NCI-H1105 (cell line): ENCODE measurements at regions not wholly inside any gene's neighbourhood (a gene's known extent, or its start where the extent isn't known, plus 50 kb on each side); places are given as distances from the start of the nearest gene placed in this dataset.
A peak's percentile ranks its signal among the peaks of the same experiment; 100 is the strongest.
"Not testable (repeated sequence)": the region's sequence is repeated elsewhere in the genome, so short reads cannot be mapped to it uniquely, and the experiment has no call there.

Source experiments
- DNase-seq: peaks from one replicate; lab custom pipeline; 2025; lab: John Stamatoyannopoulos, UW

DNA sequence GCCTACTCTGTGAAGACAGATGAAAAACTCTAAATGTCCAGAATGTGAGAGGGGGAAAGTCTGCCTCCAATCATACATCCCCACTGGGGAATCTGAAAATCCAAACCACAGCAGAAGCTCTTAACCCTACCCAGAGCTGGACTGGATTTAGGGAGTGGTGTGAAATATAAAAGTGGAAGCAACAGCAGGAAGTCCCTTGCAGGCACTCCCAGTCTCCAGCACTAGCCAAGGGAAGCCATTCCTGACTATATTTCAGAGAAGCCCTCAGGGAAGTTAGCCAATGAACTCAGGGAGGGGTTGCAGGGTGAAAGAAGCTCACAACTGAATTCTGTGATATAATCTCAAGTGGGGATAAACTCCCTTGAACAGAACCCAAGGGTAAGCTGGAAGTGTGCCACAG, 51.5 kb downstream of the CRPPA start:
- DNase-seq = no peak

GRCh38 chr7:16369309-16369708, 52.0 kb downstream of the CRPPA start:
- not testable (repeated sequence) for DNase-seq

- DNase-seq = no peak
These were observed 52.5 kb downstream of the CRPPA start for GRCh38 chr7:16368885-16369284.

DNA sequence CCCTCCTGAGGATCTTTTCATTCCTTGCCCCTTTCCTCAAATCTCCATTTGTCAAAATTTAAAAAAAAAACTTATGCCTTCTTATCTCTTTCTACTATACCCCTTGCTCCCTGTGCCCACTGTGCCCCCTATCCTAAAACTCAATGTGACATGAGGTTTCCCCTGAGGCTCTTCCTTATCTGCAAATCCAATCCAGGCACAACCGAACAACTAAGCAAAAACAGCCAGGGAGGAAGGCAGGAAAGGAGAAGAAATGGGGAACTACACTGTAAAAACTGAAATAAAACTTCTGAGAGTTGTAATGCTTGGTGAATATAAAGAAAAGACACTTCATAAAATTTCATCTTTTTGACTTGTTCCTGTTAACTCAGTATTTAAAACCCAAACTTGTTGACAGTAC, 54.2 kb downstream of the CRPPA start:
- no peak for DNase-seq

- no peak for DNase-seq
These were observed 55.4 kb downstream of the CRPPA start for GRCh38 chr7:16365952-16366351.

- DNase-seq = no peak
These were observed 56.2 kb downstream of the CRPPA start for GRCh38 chr7:16365177-16365576.

DNA sequence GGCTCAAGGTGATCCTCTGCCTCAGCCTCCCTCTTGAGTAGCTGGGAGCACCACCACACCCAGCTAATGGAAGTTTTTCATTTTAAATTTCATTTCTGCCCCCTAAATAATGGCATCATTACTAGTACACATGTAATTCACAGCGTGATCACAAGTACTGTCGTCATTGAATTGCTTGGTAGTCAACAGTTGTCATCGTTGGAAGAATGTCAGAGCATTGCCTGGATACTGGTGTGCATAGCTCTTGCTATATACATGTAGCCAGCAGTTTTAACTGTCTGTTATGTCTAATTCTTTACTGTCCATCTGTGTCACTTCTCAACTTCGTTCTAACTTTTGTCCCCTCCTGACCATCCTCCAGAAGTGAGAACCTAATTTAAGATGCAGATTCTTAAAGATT, 62.1 kb downstream of the CRPPA start:
- no peak for DNase-seq

DNA sequence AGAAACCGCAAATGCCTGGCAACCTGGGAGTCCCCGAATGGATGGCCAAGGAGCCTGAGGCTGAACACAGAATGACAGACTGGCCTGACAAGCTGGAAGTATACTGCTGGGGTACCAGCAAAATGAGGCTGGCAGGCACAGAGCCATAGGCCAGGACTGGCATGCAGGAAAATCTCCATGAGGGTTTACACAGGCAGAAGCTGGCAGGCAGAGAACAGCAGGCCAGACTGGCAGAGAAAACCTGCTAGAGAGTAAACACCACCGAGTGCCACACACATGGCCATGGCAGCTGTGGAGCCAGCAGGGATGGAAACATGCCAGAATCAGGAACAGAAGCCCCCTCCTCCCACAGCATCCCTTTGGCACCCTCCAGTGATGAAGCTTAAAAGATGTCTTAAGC, 63.4 kb downstream of the CRPPA start:
- peak; percentile 72 for DNase-seq

DNA sequence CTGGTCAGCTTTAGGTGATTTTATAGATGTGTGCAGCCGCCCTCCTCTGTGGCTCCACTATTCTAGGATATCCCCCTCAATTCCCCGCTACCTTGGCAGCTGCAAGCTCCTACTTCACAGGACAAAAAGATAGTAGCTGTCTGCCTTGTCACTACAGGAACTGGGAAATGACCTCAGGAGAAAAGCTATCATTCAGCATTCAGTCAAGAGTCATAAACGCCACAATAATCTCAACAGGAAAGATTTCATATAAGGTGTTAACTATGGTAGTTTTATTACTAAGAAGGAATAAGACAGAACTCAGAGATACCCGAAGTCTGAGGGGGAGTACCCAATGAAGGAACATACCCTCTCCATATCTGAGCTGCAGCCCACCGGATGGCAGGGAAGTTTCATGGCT, 63.9 kb downstream of the CRPPA start:
- DNase-seq = no peak

DNA sequence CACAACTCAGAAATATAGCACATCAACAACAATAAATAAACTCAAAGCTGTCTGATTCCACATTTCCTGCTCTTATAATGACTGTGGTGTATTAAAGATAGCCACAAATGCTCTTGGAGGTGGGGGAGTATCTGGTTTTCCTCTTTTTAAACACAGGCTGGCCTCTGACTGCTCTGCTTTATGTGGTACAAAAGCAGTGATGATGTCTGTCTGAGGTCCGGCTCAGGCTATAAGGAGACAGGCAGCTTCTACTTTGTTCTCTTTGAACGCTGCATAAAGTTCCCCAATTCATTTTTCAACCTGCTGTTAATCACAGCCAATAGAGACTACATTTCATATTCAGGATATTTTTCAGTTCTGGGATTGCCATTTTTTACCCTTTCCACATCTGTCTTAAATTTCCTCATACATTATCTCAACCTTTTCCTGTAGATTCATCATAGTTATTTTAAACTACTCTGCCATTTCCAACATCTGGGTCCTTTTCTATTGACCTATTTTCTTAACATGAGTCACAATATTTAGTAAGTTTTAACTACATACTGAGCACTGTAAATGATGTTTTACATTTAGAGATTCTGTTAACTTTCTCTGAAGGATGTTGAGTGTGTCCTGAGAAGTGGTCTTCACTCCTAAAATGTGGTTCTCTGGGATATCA, 64.9 kb downstream of the CRPPA start:
- DNase-seq = no peak

DNA sequence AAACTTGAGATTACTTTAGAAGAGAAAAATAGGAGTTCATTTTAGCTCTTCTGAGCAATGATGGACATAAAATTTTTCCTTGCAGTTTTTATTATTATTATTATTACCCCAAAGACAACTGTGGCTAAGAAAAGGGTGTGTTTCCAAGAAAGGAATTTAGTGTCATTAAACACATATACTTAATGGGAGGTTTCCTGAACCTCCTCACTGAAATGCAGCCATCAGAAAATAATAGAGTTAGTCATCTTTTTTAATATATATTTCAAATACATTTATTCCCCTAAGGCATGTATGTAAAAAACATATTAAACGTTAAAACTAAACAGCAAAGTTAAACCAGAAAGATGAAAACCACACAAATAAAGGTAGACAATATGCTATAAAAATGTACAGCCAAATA, 66.8 kb downstream of the CRPPA start:
- no peak for DNase-seq

GRCh38 chr7:16353226-16353625, 68.1 kb downstream of the CRPPA start:
- DNase-seq = no peak

DNA sequence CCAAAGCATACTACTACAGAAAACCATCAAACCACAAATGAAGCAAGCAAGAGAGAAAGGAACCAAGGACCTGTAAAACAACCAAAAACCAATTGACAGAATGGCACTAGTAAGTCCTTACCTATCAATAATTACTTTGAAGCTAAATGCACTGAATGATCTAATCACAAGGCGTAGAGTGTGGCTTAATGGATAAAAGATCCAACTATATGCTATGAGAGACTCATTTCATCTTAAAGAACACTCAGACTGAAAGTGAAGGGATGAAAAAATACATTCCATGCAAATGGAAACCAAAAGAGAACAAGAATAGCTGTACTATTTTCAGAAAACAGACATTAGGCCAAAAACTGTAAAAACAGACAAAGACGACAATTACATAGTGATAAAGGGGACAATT, 70.7 kb downstream of the CRPPA start:
- no peak for DNase-seq

GRCh38 chr7:16348251-16348650, 73.1 kb downstream of the CRPPA start:
- no peak for DNase-seq

- no peak for DNase-seq
These were observed 73.5 kb downstream of the CRPPA start for GRCh38 chr7:16347827-16348192.

GRCh38 chr7:16347066-16347826, 74.1 kb downstream of the CRPPA start:
- DNase-seq = no peak

DNA sequence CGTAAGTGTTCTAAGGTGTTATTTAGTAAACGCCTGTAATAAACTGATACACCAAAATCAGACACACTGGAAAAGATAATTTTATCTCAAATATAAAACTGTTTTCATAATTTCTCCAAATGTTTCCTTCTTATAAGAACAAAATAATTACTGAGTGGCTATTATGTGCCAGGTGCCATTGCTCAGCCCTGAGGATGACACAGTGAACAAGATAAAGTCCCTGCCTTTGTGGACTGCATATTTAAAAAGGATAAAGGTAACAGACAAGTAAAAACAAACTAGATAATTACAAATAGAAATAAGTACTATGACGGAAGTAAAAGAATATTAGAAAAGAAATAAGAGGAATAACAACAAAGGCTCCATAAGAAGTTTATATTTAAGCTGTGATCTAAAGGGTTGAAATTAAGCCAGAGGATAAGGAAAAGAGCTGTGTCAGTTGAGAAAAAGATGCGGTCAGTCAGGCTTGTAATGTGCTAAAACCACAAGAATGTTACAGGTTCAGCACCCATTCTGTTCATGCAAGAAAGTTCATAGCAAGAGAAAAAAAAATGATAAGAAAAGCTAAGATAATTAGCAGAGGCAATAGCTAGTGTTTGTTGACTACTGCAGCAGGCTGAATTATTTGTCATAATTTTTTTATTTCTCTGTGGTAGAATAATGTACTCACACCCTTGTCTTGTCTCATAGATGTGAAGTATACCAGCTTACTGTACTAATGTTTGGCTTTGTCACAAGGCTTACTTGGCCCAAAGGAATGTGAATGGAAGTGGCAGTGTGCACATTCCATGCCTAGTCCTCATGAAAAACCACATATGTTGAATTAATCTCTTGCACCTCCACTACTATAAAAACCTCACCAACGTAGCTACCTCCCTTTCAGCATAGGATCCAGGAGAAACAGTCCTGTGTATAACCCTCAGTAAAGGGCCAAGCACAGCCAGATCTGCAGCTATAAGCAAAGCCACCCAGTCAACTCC, 75.1 kb downstream of the CRPPA start:
- DNase-seq = no peak

DNA sequence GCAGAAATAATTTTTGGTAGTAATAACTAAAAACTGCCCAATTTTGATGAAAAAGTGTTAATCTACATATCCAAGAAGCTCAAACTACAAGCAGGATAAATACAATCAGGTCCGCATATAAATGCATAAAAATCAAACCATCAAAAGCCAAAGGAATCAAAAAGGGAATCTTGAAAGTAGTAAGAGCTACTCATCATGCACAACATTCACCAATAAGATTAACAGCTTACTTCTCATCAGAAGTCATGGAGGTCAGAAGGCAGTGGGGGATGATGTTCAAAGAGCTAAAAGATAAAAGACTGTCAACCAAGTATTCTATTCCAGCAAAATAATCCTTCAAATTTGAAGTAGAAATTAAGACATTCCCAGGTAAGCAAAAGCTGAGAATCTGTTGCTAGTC, 76.4 kb downstream of the CRPPA start:
- no peak for DNase-seq

DNA sequence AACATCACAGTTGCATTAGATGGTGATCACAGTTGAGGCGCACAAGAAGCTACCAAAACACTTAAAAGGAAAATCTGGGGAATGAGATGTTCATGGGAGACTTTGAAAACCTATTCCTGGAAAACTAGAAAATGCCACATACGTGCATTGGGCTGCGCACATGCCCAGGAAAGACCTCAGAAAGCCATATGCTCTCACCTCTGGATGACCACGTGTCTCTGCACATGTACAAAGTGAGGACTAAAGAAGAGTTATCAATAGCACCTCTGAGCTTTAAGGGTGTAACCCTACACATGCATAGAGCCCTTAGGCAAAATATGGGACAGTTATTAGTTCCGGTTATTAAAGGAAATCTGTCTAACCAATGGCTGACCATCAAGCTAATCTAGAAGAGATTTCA, 77.7 kb downstream of the CRPPA start:
- no peak for DNase-seq

- no peak for DNase-seq
These were observed 83.3 kb downstream of the CRPPA start for GRCh38 chr7:16338065-16338464.

- no peak for DNase-seq
These were observed 95.2 kb downstream of the CRPPA start for GRCh38 chr7:16326106-16326505.

GRCh38 chr7:16323313-16323712, 98.0 kb downstream of the CRPPA start:
- DNase-seq = no peak
